Gastrocnemius medialis (tissue), 4 donors: ENCODE measurements at regions not wholly inside any gene's neighbourhood (a gene's known extent, or its start where the extent isn't known, plus 50 kb on each side); places are given as distances from the start of the nearest gene placed in this dataset.

Experiments used
- POLR2A ChIP-seq, 2 donors: fragments of 450-650 bp; IDR thresholded peaks; one replicate each; pipeline ENCODE4 v1.6.1; 2017; ENCODE audit warnings: antibody characterized with exemption in 2 of 2, mild to moderate bottlenecking in 2 of 2, moderate library complexity in 2 of 2
- TF ChIP-seq, protein P1 (sequence below), 5 experiments: fragments of 450-650 bp in 3 of 5; fragments of 200-600 bp in 2 of 5; sonication (generic) in 2 of 5; IDR thresholded peaks in 4 of 5; conservative IDR thresholded peaks in 1 of 5; 1 replicate in 4 of 5; 2 replicates in 1 of 5; pipeline ENCODE4 v1.5.1; 2016 to 2019; ENCODE audit warnings: antibody characterized with exemption in 5 of 5, mild to moderate bottlenecking in 3 of 5, moderate library complexity in 3 of 5

DNA sequence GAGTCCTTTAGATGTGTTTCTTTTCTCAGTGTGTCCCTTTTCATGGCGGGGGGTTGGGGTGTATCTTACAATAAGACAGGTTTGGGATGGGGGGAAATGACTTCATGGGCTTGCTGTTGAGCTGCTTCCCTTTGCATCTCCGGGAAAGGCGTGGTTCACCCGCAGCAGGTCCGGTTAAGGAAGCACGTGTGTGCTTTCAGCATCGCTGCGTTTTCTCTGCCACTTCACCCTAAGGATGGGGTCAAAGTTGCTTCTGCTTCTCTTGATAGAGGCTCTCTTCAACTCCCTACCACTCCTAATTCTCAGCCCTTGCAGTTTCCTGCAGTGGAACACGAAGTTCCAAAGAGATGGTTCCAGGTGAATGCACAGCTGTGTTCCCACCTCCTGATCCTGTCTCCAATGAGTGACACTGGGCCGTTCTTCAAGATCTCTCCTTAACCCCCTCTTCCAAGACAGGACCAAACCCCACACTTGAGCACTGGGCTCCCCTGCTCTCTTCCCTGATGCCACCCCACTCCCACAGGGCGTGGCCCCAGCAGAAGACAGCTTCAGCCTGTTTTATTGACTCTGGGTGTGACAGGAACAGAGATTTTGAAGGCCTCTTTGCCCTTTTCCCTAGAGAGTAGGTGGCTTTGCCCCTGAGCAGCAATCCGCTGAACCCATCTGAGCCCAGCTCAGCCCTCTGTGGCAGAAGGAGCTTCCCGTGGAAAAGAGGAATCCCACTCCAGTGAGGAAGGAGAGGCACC lies 85.2 kb downstream of the PLEKHG1 start:
- TF ChIP-seq, protein P1, sequence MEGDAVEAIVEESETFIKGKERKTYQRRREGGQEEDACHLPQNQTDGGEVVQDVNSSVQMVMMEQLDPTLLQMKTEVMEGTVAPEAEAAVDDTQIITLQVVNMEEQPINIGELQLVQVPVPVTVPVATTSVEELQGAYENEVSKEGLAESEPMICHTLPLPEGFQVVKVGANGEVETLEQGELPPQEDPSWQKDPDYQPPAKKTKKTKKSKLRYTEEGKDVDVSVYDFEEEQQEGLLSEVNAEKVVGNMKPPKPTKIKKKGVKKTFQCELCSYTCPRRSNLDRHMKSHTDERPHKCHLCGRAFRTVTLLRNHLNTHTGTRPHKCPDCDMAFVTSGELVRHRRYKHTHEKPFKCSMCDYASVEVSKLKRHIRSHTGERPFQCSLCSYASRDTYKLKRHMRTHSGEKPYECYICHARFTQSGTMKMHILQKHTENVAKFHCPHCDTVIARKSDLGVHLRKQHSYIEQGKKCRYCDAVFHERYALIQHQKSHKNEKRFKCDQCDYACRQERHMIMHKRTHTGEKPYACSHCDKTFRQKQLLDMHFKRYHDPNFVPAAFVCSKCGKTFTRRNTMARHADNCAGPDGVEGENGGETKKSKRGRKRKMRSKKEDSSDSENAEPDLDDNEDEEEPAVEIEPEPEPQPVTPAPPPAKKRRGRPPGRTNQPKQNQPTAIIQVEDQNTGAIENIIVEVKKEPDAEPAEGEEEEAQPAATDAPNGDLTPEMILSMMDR (IDR thresholded peaks at IDR 0.05 in 4 of 5, conservative IDR thresholded peaks at IDR 0.05 in 1 of 5) = no peak
- peak in 1 of 2 donors; percentile 9 for TF ChIP-seq POLR2A (IDR thresholded peaks at IDR 0.05)
